NB4 (cell line): ENCODE measurements at regions not wholly inside any gene's neighbourhood (a gene's known extent, or its start where the extent isn't known, plus 50 kb on each side); places are given as distances from the start of the nearest gene placed in this dataset.

Experiments used
- DNase-seq: peaks from one replicate; pipeline ENCODE4 v3.0.0; 2010; ENCODE audit warnings: low read depth
- H3K4me3 ChIP-seq: one replicate; pipeline ENCODE4 v1.5.1; 2011; ENCODE audit warnings: mild to moderate bottlenecking, low read depth, low read length, moderate library complexity
- CTCF ChIP-seq: IDR thresholded peaks from one replicate; pipeline ENCODE4 v1.5.1; 2012; ENCODE audit warnings: low read depth, low read length
- MYC ChIP-seq: IDR thresholded peaks from 2 replicates; pipeline ENCODE4 v1.6.1; 2011; ENCODE audit warnings: low read depth, low read length
- POLR2A ChIP-seq: IDR thresholded peaks from 2 replicates; pipeline ENCODE4 v1.6.1; 2011; ENCODE audit warnings: mild to moderate bottlenecking; ENCODE audit not compliant: insufficient read length; ENCODE audit errors: extremely low read depth
- TF ChIP-seq, protein P1 (sequence below): IDR thresholded peaks from 2 replicates; pipeline ENCODE4 v1.6.1; 2011; ENCODE audit warnings: low read depth, low read length

DNA sequence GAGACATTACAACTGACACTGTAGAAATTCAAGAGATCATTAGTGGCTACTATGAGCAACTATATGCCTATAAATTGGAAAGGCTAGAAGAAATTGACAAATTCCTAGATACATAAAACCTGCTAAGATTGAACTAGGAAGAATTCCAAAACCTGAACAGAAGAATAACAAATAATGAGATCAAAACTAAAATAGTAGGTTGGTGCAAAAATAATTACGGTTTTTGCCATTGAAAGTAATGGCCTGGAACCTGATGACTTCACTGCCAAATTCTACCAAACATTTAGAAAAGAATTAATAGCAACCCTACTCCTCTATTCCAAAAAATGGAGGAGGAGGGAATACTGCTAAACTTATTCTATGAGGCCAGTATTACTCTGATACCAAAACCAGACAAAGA, 824.9 kb downstream of the KLHL13 start:
- TF ChIP-seq MYC = no peak
- no peak for TF ChIP-seq POLR2A
- TF ChIP-seq, protein P1, sequence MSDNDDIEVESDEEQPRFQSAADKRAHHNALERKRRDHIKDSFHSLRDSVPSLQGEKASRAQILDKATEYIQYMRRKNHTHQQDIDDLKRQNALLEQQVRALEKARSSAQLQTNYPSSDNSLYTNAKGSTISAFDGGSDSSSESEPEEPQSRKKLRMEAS = no peak
- TF ChIP-seq CTCF = no peak
- DNase-seq = no peak
- no peak overlapping the region for H3K4me3 ChIP-seq

DNA sequence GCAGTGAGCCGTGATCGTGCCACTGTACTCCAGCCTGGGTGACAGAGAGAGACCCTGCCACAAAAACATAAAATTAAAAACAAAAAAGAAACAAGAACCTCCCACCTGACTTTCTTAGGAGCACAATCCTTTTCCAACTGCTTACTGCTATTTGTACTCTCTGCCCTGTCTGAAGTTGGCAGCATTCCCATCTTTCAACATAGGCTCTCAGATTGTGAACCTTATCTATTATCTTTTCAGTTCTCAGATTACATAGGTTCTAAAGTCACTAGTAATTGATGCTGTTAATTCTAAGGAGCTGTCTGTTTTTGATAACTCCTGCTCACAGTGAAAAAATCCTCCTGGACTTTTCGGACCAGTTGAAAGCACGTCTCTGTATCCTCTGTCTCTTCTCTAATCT, 812.2 kb upstream of the CT83 start:
- no peak for DNase-seq

More for the DNA sequence above, 812.2 kb upstream of the CT83 start:
- no peak overlapping the region for H3K4me3 ChIP-seq
- TF ChIP-seq MYC (no peak), POLR2A (no peak), CTCF (no peak)
- TF ChIP-seq, protein P1 = no peak
